Right ventricle myocardium inferior (tissue), 1 donor: ENCODE measurements at regions not wholly inside any gene's neighbourhood (a gene's known extent, or its start where the extent isn't known, plus 50 kb on each side); places are given as distances from the start of the nearest gene placed in this dataset.

Source experiments
- ATAC-seq: fragments of 200-7000 bp; cut with Tn5 transposase; one replicate; pipeline ENCODE4 v1.9.1; 2020; ENCODE audit warnings: mild to moderate bottlenecking, moderate library complexity
- DNase-seq: peaks from one replicate; pipeline ENCODE4 v3.0.0; 2021; ENCODE audit errors: missing footprints
- intact Hi-C: fragments of 100-400 bp; cut with DNase I; formaldehyde crosslinking; loops from one replicate; pipeline ENCODE4 v1.11.0; 2022
- donor health status: DM: no; HTN: yes; CAD: no; lungs with severe emphysema.

GRCh38 chr4:162456106-162456505, 292.3 kb upstream of the FSTL5 start:
- ATAC-seq (no peak), DNase-seq (no peak)
- intact Hi-C loops = no loop called here

- intact Hi-C loops = no loop called here
- no peak for DNase-seq
- ATAC-seq = no peak
These were observed 286.8 kb upstream of the FSTL5 start for GRCh38 chr4:162450531-162451035.

GRCh38 chr4:162443510-162443909, 279.7 kb upstream of the FSTL5 start:
- ATAC-seq (no peak), DNase-seq (no peak)
- intact Hi-C loops = loop anchor here (10.0 kb wide), 1 partner anchor 99 kb away; no protein-coding TSS in a partner anchor

GRCh38 chr4:162442128-162442527, 278.3 kb upstream of the FSTL5 start:
- intact Hi-C loops = loop anchor here (10.0 kb wide), 1 partner anchor 97 kb away; no protein-coding TSS in a partner anchor
- DNase-seq (no peak), ATAC-seq (no peak)

- no peak for DNase-seq
- ATAC-seq = no peak
- intact Hi-C loops = no loop called here
These were observed 258.5 kb upstream of the FSTL5 start for GRCh38 chr4:162422312-162422711.

GRCh38 chr4:162410854-162411253, 247.1 kb upstream of the FSTL5 start:
- ATAC-seq = no peak
- DNase-seq = no peak
- intact Hi-C loops = no loop called here

- no peak for DNase-seq
These were observed 245.2 kb upstream of the FSTL5 start for GRCh38 chr4:162409048-162409447.

GRCh38 chr4:162408309-162408708, 244.5 kb upstream of the FSTL5 start:
- ATAC-seq (peak; percentile 62), DNase-seq (no peak)
- intact Hi-C loops = no loop called here

More at GRCh38 chr4:162409048-162409447, 245.2 kb upstream of the FSTL5 start:
- intact Hi-C loops = no loop called here
- ATAC-seq = no peak

- no peak for DNase-seq
- no peak for ATAC-seq
- intact Hi-C loops = no loop called here
These were observed 243.0 kb upstream of the FSTL5 start for GRCh38 chr4:162406637-162407365.

- peak; percentile 84 for ATAC-seq
- intact Hi-C loops = no loop called here
- no peak for DNase-seq
These were observed 240.1 kb upstream of the FSTL5 start for GRCh38 chr4:162403932-162404331.

GRCh38 chr4:162403419-162403818, 239.6 kb upstream of the FSTL5 start:
- no peak for ATAC-seq
- DNase-seq = no peak
- intact Hi-C loops = no loop called here

- DNase-seq (no peak), ATAC-seq (no peak)
- intact Hi-C loops = no loop called here
These were observed 237.2 kb upstream of the FSTL5 start for GRCh38 chr4:162401021-162401420.

GRCh38 chr4:162392946-162393345, 229.1 kb upstream of the FSTL5 start:
- DNase-seq = no peak
- intact Hi-C loops = no loop called here
- no peak for ATAC-seq

- intact Hi-C loops = no loop called here
- DNase-seq (no peak), ATAC-seq (no peak)
These were observed 202.3 kb upstream of the FSTL5 start for GRCh38 chr4:162366146-162366545.

GRCh38 chr4:162364651-162365050, 200.9 kb upstream of the FSTL5 start:
- DNase-seq = no peak
- no peak for ATAC-seq
- intact Hi-C loops = no loop called here

- ATAC-seq (no peak), DNase-seq (no peak)
- intact Hi-C loops = no loop called here
These were observed 196.8 kb upstream of the FSTL5 start for GRCh38 chr4:162360369-162361149.

- ATAC-seq = no peak
- no peak for DNase-seq
- intact Hi-C loops = no loop called here
These were observed 192.4 kb upstream of the FSTL5 start for GRCh38 chr4:162356181-162356580.

- ATAC-seq (peak; percentile 64), DNase-seq (no peak)
- intact Hi-C loops = no loop called here
These were observed 188.8 kb upstream of the FSTL5 start for GRCh38 chr4:162352580-162353107.

- ATAC-seq = no peak
- no peak for DNase-seq
- intact Hi-C loops = no loop called here
These were observed 186.5 kb upstream of the FSTL5 start for GRCh38 chr4:162350331-162350730.

- no peak for DNase-seq
- no peak for ATAC-seq
- intact Hi-C loops = loop anchor here (10.0 kb wide), 1 partner anchor 95 kb away; no protein-coding TSS in a partner anchor
These were observed 185.6 kb upstream of the FSTL5 start for GRCh38 chr4:162349395-162349794.
